SHP77 (cell line): ENCODE measurements at regions not wholly inside any gene's neighbourhood (a gene's known extent, or its start where the extent isn't known, plus 50 kb on each side); places are given as distances from the start of the nearest gene placed in this dataset.

ENCODE experiments used
- DNase-seq, 2 experiments: peaks; one replicate each; lab custom pipeline; 2025; lab: John Stamatoyannopoulos, UW

DNA sequence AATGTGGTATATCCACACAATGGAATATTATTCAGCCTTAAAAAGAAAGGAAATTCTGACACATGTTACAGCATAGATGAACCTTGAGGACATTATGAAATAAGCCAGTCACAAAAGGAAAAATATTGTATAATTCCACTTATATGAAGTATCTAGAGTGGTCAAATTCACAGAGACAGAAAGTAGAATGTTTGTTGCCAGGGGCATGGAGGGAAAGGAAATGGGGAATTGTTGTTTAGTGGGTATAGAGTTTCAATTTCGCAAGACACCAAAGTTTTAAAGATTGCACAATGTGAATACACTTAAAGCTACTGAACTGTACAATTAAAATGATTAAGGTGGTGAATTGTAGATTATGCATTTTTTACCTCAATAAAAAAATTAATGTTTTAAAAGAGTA, 92.9 kb downstream of the TXNL1 start:
- no peak for DNase-seq

DNA sequence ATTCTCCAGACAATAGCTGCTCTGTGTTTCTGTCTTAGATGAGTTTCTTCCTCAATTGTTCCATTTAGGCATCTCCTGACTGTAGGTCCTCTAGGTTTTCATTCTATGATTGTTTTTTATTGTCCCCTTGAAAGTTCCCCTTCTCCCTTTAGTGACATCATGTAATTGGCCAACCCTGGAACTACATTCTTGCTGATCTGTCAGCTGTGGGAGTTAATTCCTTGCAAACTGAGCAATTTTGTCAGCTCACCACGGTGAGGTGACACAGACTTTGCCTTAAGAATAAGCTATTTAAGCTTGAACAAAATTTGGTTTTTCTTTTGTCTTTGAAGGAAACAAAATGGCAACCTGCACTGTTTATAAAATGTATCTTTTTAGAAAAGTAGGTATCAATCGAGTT, 95.9 kb downstream of the TXNL1 start:
- no peak for DNase-seq

DNA sequence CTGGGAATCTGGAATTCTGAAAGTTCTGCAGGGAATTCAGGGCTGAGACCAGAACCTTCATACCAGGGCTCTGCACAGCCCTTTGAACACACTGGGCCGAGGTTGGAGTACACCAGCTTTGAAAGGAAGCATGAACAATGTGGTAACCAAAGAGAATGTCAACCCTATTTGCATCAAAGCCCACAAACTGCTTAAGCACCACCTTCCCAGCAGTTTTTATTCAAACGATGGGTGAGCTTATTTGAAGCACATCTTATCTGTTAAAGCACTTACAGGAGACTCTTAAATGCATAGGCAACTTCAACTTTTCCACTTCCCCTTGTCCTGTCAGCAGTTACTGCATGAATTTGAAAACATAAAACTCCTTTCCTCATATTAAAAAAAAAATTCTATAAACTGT, 96.6 kb downstream of the TXNL1 start:
- DNase-seq = no peak

DNA sequence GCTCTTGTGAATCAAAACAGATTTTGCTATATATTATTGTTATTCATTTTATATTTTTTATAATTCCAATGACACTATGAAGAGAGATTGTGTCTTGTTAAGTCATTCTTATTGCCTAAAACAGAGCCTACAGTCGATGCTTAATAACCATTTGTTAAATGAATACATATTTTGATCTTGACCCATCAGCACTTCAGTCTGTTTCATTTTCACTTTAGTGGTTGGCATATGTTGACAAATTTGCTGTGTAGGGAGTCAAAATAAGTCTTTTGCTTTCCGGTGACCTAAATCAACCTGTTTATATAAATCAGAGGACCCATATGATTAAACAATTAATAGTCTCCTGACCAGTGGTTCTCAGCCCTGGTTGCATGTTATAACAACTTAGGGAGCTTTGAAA, 97.1 kb downstream of the TXNL1 start:
- DNase-seq = no peak

DNA sequence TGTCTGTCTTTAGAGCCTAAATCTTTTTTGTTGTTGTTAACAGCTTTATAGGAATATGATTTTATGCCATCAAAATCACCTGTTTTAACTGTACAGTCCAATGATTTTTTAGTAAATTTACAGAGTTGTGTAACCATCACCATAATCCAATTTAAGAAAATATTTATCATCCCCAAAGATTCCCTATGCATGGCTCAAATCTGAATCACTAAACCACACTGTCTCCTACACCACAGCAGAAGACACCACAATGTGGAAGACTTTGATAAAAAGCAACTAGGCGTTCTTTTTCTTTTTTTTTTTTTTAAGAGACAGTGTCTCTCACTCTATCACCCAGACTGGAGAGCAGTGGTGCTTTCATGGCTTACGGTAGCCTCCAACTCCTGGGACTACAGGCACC, 99.6 kb downstream of the TXNL1 start:
- no peak for DNase-seq

DNA sequence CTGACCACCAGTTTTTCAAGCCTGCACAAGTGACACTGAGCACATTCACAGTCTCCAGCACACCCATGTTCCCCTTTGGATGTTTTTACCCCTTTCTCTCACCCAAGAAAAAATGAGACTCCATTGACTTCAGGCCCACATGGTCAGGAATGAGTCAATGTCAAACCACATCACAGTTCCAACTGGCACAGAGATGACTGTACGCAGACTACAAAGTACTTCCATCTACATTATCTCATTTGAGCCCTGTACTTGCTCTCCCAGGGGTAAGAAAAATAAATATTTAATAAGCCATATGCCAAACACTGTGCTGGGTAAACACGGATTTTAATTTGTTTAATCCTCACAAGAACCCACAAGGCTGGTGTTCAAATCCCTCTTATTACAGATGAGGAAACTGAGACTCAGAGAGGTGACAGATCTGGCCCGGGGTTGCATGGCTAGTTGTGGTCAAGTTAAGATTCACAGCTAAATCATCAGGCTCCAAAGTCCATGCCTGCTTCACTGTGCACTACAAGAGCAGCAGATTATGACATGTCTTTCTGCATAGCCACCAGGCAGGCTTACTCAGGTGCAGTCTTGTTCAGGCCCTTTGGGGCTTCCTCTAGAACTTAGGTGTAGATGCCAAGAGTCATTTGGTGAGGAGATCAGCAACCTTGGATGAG, 106.1 kb downstream of the TXNL1 start:
- DNase-seq = no peak

DNA sequence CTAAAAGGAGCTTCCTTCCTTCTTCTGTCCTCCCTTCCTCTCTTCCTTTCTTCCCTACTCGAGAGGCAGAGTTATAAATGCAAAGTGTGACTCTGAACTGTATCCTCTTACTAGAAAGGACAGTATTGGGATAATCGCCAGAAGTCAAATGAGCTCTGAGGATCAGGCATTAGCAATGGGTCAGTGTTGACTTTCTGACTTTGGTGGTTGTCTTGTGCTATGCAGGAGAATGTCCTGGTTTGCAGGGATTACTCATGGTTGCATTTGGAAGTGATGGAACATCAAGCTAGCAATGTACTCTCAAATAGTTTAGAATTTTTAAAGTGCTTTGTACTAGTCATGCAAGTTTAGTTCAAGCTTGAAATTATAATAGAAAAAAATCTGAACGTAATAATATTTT, 115.6 kb downstream of the TXNL1 start:
- no peak for DNase-seq

DNA sequence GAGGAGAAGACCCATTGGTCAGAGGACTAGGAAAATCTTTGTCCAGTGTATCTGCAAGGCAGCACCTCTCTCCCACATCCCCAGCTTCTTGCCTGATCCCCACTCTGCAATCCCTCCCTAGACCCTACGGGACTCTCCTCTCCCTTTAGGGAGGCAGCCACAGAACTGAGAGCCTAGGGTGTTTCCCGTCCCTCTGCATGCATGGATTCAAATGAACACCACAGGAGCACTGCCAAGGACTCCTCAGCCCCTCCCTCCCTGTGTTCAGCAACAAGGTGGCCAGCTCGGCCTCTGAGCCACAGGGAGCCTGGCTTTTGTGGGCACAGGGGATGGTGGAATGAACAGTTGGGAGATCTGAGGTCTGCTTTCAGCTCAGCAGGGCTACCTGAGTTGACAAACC, 117.1 kb downstream of the TXNL1 start:
- no peak for DNase-seq

DNA sequence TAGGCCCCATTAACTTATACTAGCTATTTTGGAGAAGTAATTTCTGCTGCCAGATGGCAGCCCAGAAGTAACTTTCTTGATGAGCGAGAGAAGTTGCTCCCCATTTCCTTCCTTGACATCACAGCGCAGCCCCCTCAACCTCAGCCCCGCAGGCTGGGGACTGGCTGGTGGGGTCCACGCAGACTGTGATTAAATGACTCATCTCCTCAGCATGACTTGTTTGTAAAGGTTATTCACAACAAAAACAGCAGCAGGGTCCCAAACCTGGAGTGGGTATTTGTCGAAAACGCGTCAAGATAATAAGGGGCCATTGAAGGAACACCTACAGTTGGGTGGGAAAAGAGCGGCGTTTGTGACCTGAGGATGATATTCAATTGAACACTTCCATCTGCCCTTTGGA, 120.6 kb downstream of the TXNL1 start:
- no peak for DNase-seq

DNA sequence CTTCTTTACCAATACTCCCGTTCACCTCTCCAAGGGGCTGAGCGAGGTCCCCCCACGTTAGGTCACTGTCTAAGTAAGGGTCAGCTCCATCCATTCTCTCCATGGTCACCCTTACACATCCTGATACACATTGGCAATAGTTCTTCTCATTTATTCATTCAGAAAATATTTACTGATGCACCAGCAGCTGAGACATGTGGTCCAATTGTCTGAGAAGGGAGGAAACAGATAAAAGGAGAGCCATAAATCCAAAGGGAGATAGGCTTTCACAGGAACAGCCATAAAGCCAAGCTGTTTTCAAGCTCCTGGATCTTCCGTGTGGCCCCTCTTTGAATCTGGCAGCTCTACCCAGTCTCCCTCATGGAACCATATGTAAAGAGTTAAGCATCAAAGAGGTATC, 121.2 kb downstream of the TXNL1 start:
- no peak for DNase-seq

DNA sequence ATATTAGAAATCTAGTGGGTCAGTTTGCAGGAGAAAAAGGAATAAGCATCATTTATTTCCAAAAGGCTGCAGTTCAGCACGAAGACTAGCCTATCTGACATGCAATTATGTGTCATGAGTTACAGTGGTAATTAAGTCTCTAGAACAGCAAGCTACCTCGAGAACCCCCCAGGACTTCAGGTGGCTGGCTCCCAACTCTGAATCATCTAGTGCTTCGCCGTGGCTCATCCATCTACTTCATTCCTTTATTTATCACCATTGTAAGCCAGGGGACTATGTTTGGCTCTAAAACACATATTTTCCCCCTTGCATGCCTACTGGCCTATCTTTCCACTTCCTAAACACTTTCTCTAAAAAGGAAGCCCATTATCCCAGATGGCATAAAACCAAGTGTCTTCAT, 121.6 kb downstream of the TXNL1 start:
- DNase-seq = no peak

DNA sequence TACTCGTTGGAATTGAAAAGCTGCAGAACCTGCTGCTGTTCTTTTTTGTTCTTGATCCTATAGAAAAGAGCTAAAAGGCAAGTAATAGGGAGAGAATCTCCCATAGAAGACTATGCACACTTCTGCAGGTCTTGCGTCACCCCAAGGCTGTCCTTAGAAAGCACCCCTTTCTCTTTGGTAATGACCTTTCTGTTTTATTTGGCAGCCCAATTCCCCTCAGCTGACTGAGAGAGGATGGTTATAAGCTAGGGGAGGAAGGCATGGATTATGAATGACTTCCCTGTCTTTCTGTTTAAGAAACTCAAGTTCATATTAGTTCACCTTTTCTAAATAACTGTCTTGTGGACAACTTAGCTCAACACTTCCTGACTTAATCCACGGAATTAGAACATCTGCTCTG, 122.9 kb downstream of the TXNL1 start:
- DNase-seq = no peak

DNA sequence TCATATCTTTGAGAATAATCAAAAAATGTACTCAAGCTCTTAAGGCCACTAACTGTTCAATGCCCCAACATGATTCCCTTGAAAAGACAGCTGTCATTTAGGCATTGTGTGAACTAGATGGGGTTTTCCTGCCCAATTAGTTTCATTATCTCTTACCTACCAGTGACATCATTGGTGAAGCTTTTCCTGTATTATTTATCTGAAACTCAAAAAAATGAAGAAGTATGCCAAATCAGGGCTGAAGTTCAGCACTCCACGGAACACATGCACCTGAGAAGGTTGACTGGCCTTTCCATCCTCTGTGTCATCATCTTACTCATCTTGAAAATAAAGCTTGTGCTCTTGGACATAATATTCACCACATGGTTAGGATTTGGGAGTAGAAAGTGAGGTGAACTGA, 126.4 kb downstream of the TXNL1 start:
- no peak for DNase-seq

DNA sequence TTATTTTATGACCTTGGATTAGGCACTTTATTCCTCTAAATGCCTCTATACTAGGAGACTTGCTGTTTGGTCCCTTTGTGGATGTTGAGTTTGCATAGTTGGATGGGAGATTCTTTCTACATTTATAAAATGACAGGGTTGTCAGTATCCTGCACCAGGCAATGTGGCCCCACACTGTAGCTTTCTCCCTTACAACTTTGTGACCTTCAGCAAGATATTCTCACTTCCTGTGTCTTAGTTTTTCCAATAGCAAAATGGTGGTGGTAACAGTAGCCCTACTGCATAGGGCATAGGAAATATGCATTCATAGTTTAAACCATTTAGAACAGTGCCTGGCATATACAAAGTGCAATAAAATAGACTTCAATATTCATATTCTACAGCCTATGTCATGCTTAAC, 128.3 kb downstream of the TXNL1 start:
- no peak for DNase-seq

DNA sequence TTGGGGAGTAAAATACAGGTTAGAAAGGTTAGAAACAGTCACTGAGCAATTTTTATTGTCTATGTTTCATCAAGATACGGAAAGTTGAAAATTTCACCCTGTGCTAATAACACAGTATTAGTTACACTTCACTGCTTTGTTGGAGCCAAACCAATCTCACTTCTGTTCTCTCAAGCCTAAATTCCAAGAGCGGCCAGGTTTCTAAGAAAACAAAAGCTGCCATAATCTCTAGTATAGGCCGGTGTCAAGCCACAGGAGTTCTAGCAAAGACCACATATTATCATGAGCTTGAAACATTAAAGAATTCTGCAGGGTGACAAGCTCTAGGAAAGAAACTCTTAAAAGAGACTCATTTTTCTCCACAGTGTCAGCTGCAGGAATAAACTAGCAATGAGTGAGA, 128.7 kb downstream of the TXNL1 start:
- DNase-seq = no peak

DNA sequence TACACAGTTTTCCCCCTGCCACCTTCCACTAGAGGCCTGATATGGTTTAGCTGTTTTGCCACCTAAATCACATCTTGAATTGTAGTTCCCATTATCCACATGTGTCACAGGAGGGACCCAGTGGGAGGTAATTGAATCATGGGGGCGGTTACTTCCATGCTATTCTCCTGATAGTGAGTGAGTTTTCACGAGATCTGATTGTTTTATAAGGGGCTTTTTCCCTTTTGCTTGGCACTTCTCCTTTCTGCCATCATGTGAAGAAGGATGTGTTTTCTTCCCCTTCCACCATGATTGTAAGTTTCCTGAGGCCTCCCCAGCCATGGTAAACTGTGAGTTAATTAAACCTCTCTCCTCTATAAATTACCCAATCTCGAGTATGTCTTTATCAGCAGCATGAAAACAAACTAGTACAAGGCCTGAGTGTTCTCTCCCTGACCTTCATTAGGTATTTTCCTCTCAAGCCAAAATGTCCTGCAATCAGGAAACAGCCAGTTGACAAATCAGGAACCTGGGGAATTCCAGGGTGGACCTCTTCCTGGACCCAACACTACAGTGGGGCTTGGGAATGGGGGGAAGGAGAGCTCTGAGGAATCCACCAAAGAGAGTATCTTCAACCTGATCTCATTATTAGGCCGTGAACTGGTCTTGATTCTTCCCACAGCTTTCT, 129.9 kb downstream of the TXNL1 start:
- no peak for DNase-seq

DNA sequence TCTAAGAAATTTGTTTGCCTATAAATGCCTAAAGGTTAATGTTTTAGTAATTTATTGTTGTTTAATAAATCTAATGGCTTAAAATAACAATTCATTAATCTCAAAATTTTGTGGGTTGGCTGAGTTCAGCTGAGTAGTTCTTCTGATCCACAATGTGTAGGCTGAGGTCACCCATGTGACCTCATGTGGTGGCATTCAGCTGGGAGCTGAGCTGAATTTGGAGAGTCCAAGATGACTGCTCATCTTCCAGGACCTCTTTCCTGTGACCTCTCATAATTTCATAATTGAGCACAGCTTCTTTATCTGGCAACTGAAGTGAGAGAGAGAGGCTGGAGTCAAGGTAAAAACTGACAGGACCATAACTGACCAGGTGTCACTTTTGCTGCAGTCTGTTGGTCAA, 132.4 kb downstream of the TXNL1 start:
- DNase-seq = no peak

DNA sequence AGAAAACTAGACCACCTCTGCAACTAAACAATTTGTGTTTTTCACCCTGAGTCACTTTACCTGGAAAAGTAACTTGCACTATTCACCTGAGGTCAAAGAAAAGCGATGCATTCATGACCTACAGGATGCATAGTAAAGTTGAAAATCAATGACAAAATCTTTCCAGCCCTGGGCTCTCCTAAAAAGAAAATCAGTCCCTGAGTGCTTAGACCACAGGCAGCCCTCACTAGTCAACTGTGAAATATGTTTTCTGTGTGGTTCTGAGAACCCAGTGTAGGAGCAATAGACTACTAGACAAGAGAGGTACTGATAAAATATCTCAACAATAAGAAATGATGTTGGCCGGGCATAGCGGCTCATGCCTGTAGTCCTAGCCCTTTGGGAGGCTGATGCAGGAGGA, 133.1 kb downstream of the TXNL1 start:
- DNase-seq = no peak

DNA sequence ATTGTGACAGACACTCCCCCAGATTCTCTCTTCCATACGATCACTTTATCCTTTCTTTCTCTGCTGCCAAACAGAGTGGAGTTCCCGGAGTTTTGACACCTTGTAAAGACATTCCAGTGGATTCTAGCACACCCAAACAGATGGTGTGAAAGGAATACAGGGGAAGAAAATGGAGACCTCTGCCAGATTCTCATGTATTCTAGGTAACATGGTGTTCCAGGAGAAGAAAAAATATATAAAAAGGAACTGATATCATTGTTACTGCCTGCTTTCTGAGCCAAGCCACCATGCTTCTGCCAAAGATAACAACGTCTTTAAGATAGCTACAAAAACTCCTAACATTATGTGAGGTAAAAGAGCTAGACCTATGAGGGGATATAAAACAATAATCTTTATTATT, 136.5 kb downstream of the TXNL1 start:
- DNase-seq = no peak

DNA sequence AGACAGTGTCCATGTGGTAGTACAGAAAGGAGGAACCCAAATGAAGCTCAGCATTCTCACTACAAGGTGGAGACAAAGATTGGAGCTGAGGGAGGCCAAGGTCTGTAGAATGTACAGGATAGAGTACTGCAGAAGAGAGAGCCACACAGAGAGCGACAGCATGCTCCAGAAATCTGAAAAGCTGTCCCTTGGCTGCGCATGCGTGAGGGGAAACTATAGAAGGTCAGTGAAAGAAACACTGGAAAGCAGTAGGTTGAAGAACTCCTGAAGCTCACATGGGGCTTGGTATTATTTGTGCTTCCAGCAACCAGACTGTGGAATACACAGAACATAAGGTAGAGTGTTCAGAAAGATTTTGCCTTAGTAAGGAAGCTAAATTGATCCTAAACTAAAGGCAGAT, 142.5 kb downstream of the TXNL1 start:
- no peak for DNase-seq

DNA sequence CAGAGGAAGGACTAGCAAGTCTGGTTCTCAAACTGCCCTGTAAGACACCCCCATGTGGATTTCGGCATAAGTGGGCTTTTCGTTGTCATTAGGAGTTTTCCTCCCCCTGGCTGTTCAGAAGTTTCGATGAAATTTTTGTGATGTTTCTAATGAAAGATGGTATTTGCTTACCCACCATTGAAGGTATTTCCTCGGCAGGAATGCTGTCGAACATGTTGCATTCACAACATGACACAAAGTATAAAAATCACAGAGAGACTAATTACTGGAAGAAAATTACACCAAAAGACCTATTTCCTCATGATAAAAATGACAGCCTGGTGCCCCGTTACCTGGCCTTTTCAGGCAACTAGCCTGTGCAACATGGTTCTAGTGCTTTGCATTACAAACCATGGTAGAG, 144.9 kb downstream of the TXNL1 start:
- DNase-seq = no peak

DNA sequence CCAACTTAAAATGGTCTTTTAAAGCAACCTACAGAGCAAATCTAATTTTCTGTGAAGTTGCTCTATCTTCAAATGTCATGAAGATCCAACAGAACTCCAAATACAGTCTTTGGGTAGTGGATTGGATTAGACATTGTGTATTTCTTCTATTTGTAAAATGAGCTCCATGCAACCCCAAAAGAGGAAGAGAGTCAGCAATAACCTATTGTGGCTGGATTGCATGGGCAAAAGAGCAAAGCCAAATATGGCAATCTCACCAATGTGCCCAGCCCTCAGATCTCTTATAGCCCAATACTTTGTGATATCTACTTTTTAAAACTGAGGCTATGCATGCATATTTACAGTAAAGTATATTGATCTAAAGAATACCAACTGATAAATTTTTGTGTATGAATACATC, 146.3 kb downstream of the TXNL1 start:
- DNase-seq = no peak

DNA sequence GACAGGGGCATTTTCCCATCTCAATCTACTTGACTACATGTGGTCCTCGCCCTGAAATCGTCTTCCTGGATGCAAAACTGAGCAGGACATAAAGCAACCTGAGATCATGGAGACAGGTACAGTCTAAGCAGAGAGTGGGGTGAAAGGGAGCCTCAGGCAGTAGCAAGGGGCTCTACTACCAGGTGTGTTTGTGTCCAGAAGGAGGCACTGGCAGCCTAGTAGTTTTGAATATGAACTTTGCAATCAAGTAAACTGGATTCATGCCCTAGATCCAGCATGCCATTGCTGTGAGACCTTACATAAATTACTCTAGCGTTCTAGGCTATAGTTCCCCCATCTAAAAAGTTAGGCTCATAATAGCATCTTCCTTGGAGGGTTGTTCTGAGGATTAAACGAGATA, 147.4 kb downstream of the TXNL1 start:
- DNase-seq = no peak

DNA sequence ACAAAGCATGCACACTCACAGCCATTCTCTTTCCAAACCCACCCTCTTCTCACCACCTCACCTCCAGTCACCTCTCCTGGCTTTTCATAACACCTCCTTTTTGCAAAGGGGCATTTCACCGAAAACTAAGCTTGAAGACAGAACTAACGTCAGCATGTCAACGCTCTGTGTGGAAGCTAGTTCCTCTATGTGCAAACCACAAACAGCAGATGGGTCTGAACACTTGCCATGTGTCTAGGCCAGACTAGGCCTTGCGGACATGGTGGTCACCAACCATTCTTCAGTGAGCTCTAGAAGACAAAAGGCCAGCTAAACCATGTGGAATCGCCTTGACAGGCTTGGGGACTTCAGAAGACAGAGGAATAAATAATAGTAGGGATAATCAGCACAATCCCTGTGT, 148.5 kb downstream of the TXNL1 start:
- no peak for DNase-seq
